GM18511 (cell line): ENCODE measurements at regions not wholly inside any gene's neighbourhood (a gene's known extent, or its start where the extent isn't known, plus 50 kb on each side); places are given as distances from the start of the nearest gene placed in this dataset.
"Not testable (repeated sequence)": the region's sequence is repeated elsewhere in the genome, so short reads cannot be mapped to it uniquely, and the experiment has no call there.

ENCODE experiments used
- ATAC-seq: cut with Tn5 transposase; IDR thresholded peaks from one replicate; pipeline ENCODE4 v1.9.1; 2021; ENCODE audit warnings: mild to moderate bottlenecking, moderate library complexity; ENCODE audit not compliant: unreplicated experiment

- ATAC-seq, result no peak
Measured at GRCh38 chr6:80594461-80594860, 488.0 kb downstream of the BCKDHB start.

- ATAC-seq, result no peak
Measured at GRCh38 chr6:80592436-80592835, 486.0 kb downstream of the BCKDHB start.

- no peak for ATAC-seq
Measured at GRCh38 chr6:80586242-80586641, 479.8 kb downstream of the BCKDHB start.

- no peak for ATAC-seq
Measured at GRCh38 chr6:80579391-80580023, 473.0 kb downstream of the BCKDHB start.

- ATAC-seq, result not testable (repeated sequence)
Measured at GRCh38 chr6:80573320-80573719, 466.8 kb downstream of the BCKDHB start.

- peak; percentile 71 for ATAC-seq
Measured at GRCh38 chr6:80566361-80566760, 459.9 kb downstream of the BCKDHB start.

GRCh38 chr6:80553071-80553740 is 446.7 kb downstream of the BCKDHB start:
- no peak for ATAC-seq

- ATAC-seq, result no peak
Measured at GRCh38 chr6:80550748-80551147, 444.3 kb downstream of the BCKDHB start.

GRCh38 chr6:80550281-80550680 is 443.8 kb downstream of the BCKDHB start:
- no peak for ATAC-seq

- no peak for ATAC-seq
Measured at GRCh38 chr6:80548532-80548931, 442.1 kb downstream of the BCKDHB start.

- peak; percentile 49 for ATAC-seq
Measured at GRCh38 chr6:80547827-80548226, 441.4 kb downstream of the BCKDHB start.

- peak; percentile 34 for ATAC-seq
Measured at GRCh38 chr6:80544976-80545722, 438.7 kb downstream of the BCKDHB start.

- ATAC-seq, result no peak
Measured at GRCh38 chr6:80544555-80544954, 438.1 kb downstream of the BCKDHB start.

- no peak for ATAC-seq
Measured at GRCh38 chr6:80543598-80544222, 437.2 kb downstream of the BCKDHB start.

GRCh38 chr6:80543151-80543550 is 436.7 kb downstream of the BCKDHB start:
- no peak for ATAC-seq

- ATAC-seq, result no peak
Measured at GRCh38 chr6:80541886-80542285, 435.4 kb downstream of the BCKDHB start.

GRCh38 chr6:80541181-80541580 is 434.7 kb downstream of the BCKDHB start:
- ATAC-seq, result peak; percentile 52

- ATAC-seq, result no peak
Measured at GRCh38 chr6:80540700-80541099, 434.2 kb downstream of the BCKDHB start.

- ATAC-seq, result no peak
Measured at GRCh38 chr6:80537118-80537972, 430.9 kb downstream of the BCKDHB start.

GRCh38 chr6:80535914-80536565 is 429.6 kb downstream of the BCKDHB start:
- ATAC-seq, result no peak
